Smooth muscle cell (in vitro differentiated cells): ENCODE measurements at regions not wholly inside any gene's neighbourhood (a gene's known extent, or its start where the extent isn't known, plus 50 kb on each side); places are given as distances from the start of the nearest gene placed in this dataset.

ENCODE experiments used
- DNase-seq: peaks from one replicate; lab custom pipeline; 2025; ENCODE audit not compliant: unreplicated experiment; lab: John Stamatoyannopoulos, UW
- H2AFZ ChIP-seq: fragments of 200-600 bp; sonication (generic); 2 replicates; pipeline ENCODE4 v1.6.0; 2016; ENCODE audit warnings: antibody characterized with exemption, low read depth, mild to moderate bottlenecking
- H3F3A ChIP-seq: fragments of 200-600 bp; sonication (generic); 2 replicates; pipeline ENCODE4 v1.6.0; 2017; ENCODE audit warnings: antibody characterized with exemption, low read depth
- H3K27ac ChIP-seq: fragments of 200-600 bp; sonication (generic); 2 replicates; pipeline ENCODE4 v1.5.1; 2016; ENCODE audit warnings: low read depth, mild to moderate bottlenecking
- H3K27me3 ChIP-seq: fragments of 200-600 bp; sonication (generic); 2 replicates; pipeline ENCODE4 v1.6.1; 2016; ENCODE audit warnings: low read depth, mild to moderate bottlenecking
- H3K36me3 ChIP-seq: fragments of 200-600 bp; sonication (generic); 2 replicates; pipeline ENCODE4 v1.5.1; 2016; ENCODE audit warnings: low read depth
- H3K4me1 ChIP-seq: fragments of 200-600 bp; sonication (generic); 2 replicates; pipeline ENCODE4 v1.5.1; 2016; ENCODE audit warnings: low read depth
- H3K4me2 ChIP-seq: fragments of 200-600 bp; sonication (generic); 2 replicates; pipeline ENCODE4 v1.6.0; 2016; ENCODE audit warnings: mild to moderate bottlenecking
- H3K4me3 ChIP-seq: fragments of 200-600 bp; sonication (generic); 2 replicates; pipeline ENCODE4 v1.5.1; 2016; ENCODE audit warnings: mild to moderate bottlenecking
- H3K79me2 ChIP-seq: fragments of 200-600 bp; sonication (generic); 2 replicates; pipeline ENCODE4 v1.6.0; 2016; ENCODE audit warnings: low read depth, mild to moderate bottlenecking
- H3K9ac ChIP-seq: fragments of 200-600 bp; sonication (generic); 2 replicates; pipeline ENCODE4 v1.6.0; 2016; ENCODE audit warnings: low read depth
- H3K9me3 ChIP-seq: fragments of 200-600 bp; sonication (generic); replicated peaks from 2 replicates; pipeline ENCODE4 v1.5.1; 2016; ENCODE audit warnings: low read depth
- H4K20me1 ChIP-seq: fragments of 200-600 bp; sonication (generic); 2 replicates; pipeline ENCODE4 v1.6.0; 2016; ENCODE audit warnings: low read depth
- WGBS: methylation state at CpG from one replicate; pipeline ENCODE4 v1.1.7; 2016; ENCODE audit warnings: low lambda C conversion rate; 5-methylcytosine and 5-hydroxymethylcytosine counted together
- TF ChIP-seq, protein P1 (sequence below): fragments of 200-600 bp; sonication (generic); IDR thresholded peaks from 2 replicates; pipeline ENCODE4 v1.5.1; 2017; ENCODE audit warnings: borderline replicate concordance, mild to moderate bottlenecking, antibody characterized with exemption; ENCODE audit not compliant: insufficient read depth, poor library complexity, severe bottlenecking

- Histone ChIP-seq H3K4me3 (no peak overlapping the region), H3K27me3 (no peaks in the 10 kb centered on the region), H3K9ac (no peak overlapping the region), H4K20me1 (no peaks in the 10 kb centered on the region), H3K9me3 (no peaks in the 10 kb centered on the region), H3F3A (no peaks in the 10 kb centered on the region), H3K79me2 (no peaks in the 10 kb centered on the region), H3K4me2 (no peak overlapping the region), H2AFZ (no peak overlapping the region), H3K4me1 (no peaks in the 10 kb centered on the region), H3K36me3 (no peaks in the 10 kb centered on the region), H3K27ac (no peak overlapping the region)
- no peak for DNase-seq
- 66% methylated on average over 3 of the region's 3 CpGs for WGBS
- TF ChIP-seq, protein P1, sequence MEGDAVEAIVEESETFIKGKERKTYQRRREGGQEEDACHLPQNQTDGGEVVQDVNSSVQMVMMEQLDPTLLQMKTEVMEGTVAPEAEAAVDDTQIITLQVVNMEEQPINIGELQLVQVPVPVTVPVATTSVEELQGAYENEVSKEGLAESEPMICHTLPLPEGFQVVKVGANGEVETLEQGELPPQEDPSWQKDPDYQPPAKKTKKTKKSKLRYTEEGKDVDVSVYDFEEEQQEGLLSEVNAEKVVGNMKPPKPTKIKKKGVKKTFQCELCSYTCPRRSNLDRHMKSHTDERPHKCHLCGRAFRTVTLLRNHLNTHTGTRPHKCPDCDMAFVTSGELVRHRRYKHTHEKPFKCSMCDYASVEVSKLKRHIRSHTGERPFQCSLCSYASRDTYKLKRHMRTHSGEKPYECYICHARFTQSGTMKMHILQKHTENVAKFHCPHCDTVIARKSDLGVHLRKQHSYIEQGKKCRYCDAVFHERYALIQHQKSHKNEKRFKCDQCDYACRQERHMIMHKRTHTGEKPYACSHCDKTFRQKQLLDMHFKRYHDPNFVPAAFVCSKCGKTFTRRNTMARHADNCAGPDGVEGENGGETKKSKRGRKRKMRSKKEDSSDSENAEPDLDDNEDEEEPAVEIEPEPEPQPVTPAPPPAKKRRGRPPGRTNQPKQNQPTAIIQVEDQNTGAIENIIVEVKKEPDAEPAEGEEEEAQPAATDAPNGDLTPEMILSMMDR, result no peak
Measured at GRCh38 chrX:37956223-37956622, 50.1 kb upstream of the SYTL5 start.
